ENCODE measurements at regions not wholly inside any gene's neighbourhood (a gene's known extent, or its start where the extent isn't known, plus 50 kb on each side); places are given as distances from the start of the nearest gene placed in this dataset.

DNA sequence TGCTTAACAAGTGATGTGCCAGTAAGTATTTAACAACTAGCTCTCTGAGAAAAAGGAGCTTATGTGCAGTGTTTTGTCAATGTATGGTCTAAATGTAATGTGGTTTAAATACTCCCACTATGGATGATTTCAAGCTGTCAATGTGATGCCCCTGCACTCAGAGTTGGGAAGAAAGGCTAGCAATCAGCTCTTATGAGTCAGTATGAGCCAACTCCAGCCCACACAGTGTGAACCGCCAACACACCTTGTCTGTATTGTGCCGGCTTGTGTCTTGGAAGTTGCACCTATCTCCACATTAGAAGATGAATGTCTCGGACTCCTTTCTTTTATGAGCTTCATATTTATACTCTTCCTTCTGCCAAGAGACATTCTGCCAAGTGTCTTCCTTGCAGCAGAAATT lies 703.8 kb upstream of the RAB6C start:
- TF ChIP-seq POLR2A (IDR thresholded peaks at IDR 0.05) (no peak), POLR2AphosphoS5 (IDR thresholded peaks at IDR 0.05) (no peak)
- TF ChIP-seq, protein P1, sequence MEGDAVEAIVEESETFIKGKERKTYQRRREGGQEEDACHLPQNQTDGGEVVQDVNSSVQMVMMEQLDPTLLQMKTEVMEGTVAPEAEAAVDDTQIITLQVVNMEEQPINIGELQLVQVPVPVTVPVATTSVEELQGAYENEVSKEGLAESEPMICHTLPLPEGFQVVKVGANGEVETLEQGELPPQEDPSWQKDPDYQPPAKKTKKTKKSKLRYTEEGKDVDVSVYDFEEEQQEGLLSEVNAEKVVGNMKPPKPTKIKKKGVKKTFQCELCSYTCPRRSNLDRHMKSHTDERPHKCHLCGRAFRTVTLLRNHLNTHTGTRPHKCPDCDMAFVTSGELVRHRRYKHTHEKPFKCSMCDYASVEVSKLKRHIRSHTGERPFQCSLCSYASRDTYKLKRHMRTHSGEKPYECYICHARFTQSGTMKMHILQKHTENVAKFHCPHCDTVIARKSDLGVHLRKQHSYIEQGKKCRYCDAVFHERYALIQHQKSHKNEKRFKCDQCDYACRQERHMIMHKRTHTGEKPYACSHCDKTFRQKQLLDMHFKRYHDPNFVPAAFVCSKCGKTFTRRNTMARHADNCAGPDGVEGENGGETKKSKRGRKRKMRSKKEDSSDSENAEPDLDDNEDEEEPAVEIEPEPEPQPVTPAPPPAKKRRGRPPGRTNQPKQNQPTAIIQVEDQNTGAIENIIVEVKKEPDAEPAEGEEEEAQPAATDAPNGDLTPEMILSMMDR (IDR thresholded peaks at IDR 0.05), result no peak
- Histone ChIP-seq H3K27ac (no peak overlapping the region), H3K9me3 (no peaks in the 10 kb centered on the region), H3K4me1 (replicated peaks) (no peaks in the 10 kb centered on the region), H3K4me3 (no peak overlapping the region), H3K27me3 (replicated peaks; ENCODE audit: insufficient read depth) (no peaks in the 10 kb centered on the region), H3K36me3 (no peaks in the 10 kb centered on the region)
- no peak for DNase-seq (ENCODE audit: low spot score)
- WGBS, result 42% methylated on average over 3 of the region's 3 CpGs
- intact Hi-C loops (cut with DNase I), result no loop called here

DNA sequence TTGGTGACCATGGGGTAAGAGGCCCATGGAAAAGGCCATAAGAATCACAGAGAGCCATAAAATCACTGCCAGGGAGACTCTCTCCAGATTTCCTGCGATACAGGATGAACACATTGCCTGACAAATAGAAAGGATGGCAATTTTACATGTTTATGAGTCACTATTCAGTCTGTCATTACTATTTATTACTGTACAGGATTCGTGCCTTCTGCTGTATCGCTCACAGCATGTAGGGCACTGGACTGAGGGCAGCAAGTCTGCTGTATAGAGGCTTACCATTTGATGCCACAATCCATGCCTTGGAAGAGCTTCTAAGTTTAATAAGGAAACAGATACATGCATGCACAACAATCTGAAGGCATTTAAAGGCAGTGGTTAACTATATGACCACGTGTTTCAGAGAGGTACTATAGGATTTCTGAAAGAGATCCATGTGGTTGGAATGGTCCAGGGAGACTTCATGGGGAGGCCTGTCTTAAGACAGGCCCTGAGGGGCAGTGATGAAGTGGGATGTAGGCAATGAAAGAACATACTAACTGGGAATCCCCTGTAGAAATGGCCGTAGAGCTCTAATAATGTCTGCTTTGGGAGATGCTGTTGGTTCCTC lies 702.4 kb upstream of the RAB6C start:
- Histone ChIP-seq H3K27ac (no peak overlapping the region), H3K9me3 (no peaks in the 10 kb centered on the region), H3K4me3 (no peak overlapping the region), H3K27me3 (replicated peaks; ENCODE audit: insufficient read depth) (no peaks in the 10 kb centered on the region), H3K4me1 (replicated peaks) (no peaks in the 10 kb centered on the region), H3K36me3 (no peaks in the 10 kb centered on the region)
- 79% methylated on average over 5 of the region's 5 CpGs for whole genome bisulfite sequencing
- TF ChIP-seq, protein P1 (IDR thresholded peaks at IDR 0.05), result no peak
- TF ChIP-seq POLR2A (IDR thresholded peaks at IDR 0.05), result no peak
- no peak for TF ChIP-seq POLR2AphosphoS5 (IDR thresholded peaks at IDR 0.05)
- intact Hi-C loops (cut with DNase I), result no loop called here
- DNase-seq (ENCODE audit: low spot score), result no peak

DNA sequence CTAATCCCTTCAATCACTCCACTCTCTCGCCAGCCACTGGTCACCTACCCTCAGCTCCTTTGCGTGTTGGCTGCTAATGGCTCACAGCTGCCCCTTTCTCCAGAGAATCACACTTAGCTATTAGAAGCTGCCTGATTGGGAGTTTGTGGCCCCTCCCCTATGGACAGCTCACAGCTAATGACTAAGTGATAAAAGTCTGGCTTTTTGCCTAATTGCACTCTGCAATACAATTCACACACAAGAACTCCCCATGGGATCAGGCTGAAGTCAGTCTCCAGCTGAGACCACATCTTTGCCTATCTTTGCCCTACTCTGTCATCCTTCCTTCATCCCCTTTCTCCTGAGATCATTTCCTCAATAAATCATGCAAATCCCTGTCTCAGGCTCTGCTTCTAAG lies 701.9 kb upstream of the RAB6C start:
- 86% methylated on average over 2 of the region's 2 CpGs for WGBS
- intact Hi-C loops (cut with DNase I), result no loop called here

DNA sequence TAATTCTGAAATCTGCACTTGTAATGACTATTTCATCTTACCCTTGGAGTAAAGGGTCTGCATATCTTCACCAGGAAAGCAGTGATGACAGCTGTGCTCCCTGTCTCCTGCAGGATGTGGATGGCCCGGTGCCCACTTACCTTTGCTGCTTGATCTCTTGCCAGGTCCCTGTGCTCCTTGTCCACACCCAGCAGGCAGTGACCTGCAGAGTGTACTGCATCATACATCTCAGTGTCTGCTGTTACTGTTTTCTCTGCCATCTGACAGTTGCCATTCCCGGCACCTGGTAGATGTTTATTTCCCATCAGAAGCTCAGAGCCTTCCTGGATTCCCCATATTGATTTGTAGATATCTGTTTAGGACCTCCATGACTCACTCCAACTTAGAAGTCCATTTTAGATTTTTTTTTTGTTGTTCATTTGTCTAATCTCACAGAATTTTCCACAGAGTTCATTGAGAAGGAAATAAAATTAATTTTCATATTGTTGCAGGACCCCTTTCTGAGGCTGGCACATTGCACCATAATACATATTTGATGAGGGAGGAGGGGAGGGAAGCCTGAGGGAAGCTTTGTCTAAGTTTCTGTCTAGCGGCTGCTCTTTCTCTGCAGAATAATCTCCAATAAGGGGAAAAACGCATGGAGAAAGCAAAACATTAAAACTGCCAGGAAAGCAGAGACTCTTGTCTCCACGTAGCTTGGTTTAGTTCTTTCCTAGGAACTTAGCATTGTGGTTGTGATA lies 697.5 kb upstream of the RAB6C start:
- no peaks in the 10 kb centered on the region for H3K27me3 ChIP-seq (replicated peaks; ENCODE audit: insufficient read depth)
- DNase-seq (ENCODE audit: low spot score), result no peak
- intact Hi-C loops (cut with DNase I), result no loop called here
- H3K9me3 ChIP-seq, result no peaks in the 10 kb centered on the region
- H3K4me3 ChIP-seq, result no peak overlapping the region
- TF ChIP-seq POLR2A (IDR thresholded peaks at IDR 0.05) (no peak), POLR2AphosphoS5 (IDR thresholded peaks at IDR 0.05) (no peak)
- TF ChIP-seq, protein P1 (IDR thresholded peaks at IDR 0.05), result no peak
- H3K4me1 ChIP-seq (replicated peaks), result no peaks in the 10 kb centered on the region
- 47% methylated on average over 5 of the region's 5 CpGs for WGBS
- no peak overlapping the region for H3K27ac ChIP-seq
- no peaks in the 10 kb centered on the region for H3K36me3 ChIP-seq

More for the DNA sequence above, 701.9 kb upstream of the RAB6C start:
- no peak overlapping the region for H3K27ac ChIP-seq
- no peak overlapping the region for H3K4me3 ChIP-seq
- H3K9me3 ChIP-seq, result no peaks in the 10 kb centered on the region
- TF ChIP-seq POLR2A (IDR thresholded peaks at IDR 0.05) (no peak), POLR2AphosphoS5 (IDR thresholded peaks at IDR 0.05) (no peak)
- TF ChIP-seq, protein P1 (IDR thresholded peaks at IDR 0.05), result no peak
- H3K27me3 ChIP-seq (replicated peaks; ENCODE audit: insufficient read depth), result no peaks in the 10 kb centered on the region
- no peaks in the 10 kb centered on the region for H3K4me1 ChIP-seq (replicated peaks)
- H3K36me3 ChIP-seq, result no peaks in the 10 kb centered on the region
- DNase-seq (ENCODE audit: low spot score), result no peak

DNA sequence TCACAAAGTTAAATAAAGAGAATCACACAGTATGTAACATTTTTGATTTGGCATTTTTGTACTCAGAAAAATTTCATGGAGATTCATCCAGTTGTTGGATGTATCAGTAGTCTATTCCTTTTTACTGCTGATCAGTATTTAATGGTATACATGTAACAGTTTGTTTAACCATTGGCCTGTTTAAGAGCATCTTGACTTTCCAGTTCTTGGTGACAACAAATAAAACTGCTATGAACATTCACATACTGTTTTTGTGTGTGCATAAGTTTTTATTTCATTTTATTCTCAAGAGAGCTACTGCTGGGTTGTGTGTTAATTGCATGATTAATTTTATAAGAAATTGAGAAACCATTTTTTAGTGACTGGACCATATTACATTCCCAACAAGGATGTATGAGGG lies 694.5 kb upstream of the RAB6C start:
- Histone ChIP-seq H3K27me3 (replicated peaks; ENCODE audit: insufficient read depth) (no peaks in the 10 kb centered on the region), H3K36me3 (no peaks in the 10 kb centered on the region), H3K4me1 (replicated peaks) (no peaks in the 10 kb centered on the region), H3K9me3 (no peaks in the 10 kb centered on the region), H3K27ac (no peak overlapping the region), H3K4me3 (no peak overlapping the region)
- intact Hi-C loops (cut with DNase I), result no loop called here
- DNase-seq (ENCODE audit: low spot score), result no peak
- TF ChIP-seq POLR2AphosphoS5 (IDR thresholded peaks at IDR 0.05), result peak; percentile 57
- no peak for TF ChIP-seq POLR2A (IDR thresholded peaks at IDR 0.05)

Measured in prostate gland (tissue), 2 donors.